HG02610 (cell line): ENCODE measurements at regions not wholly inside any gene's neighbourhood (a gene's known extent, or its start where the extent isn't known, plus 50 kb on each side); places are given as distances from the start of the nearest gene placed in this dataset.
"Not testable (repeated sequence)": the region's sequence is repeated elsewhere in the genome, so short reads cannot be mapped to it uniquely, and the experiment has no call there.

Experiments
- ATAC-seq: cut with Tn5 transposase; IDR thresholded peaks from one replicate; pipeline ENCODE4 v1.9.1; 2021; ENCODE audit warnings: mild to moderate bottlenecking, moderate library complexity; ENCODE audit not compliant: unreplicated experiment

GRCh38 chr2:89795530-89795929, 1104.1 kb downstream of the RPIA start:
- not testable (repeated sequence) for ATAC-seq

- ATAC-seq: no peak
Observed at GRCh38 chr2:89797320-89798038, 1106.0 kb downstream of the RPIA start.

- ATAC-seq: not testable (repeated sequence)
Observed at GRCh38 chr2:89801207-89801606, 1109.7 kb downstream of the RPIA start.

- ATAC-seq: not testable (repeated sequence)
Observed at GRCh38 chr2:89806363-89806762, 1114.9 kb downstream of the RPIA start.

GRCh38 chr2:89811295-89811694, 1119.8 kb downstream of the RPIA start:
- no peak for ATAC-seq

- not testable (repeated sequence) for ATAC-seq
Observed at GRCh38 chr2:89811910-89812309, 1120.4 kb downstream of the RPIA start.

- ATAC-seq: not testable (repeated sequence)
Observed at GRCh38 chr2:89814359-89814758, 1122.9 kb downstream of the RPIA start.

- no peak for ATAC-seq
Observed at GRCh38 chr2:89818873-89819272, 1127.4 kb downstream of the RPIA start.

- ATAC-seq: no peak
Observed at GRCh38 chr2:89819809-89820208, 1128.3 kb downstream of the RPIA start.

GRCh38 chr2:89820248-89820647, 1128.8 kb downstream of the RPIA start:
- ATAC-seq: no peak

- no peak for ATAC-seq
Observed at GRCh38 chr2:89821455-89821945, 1130.0 kb downstream of the RPIA start.

GRCh38 chr2:89822342-89822741, 1130.9 kb downstream of the RPIA start:
- ATAC-seq: not testable (repeated sequence)

GRCh38 chr2:89823556-89823955, 1132.1 kb downstream of the RPIA start:
- no peak for ATAC-seq

GRCh38 chr2:89825034-89825433, 1133.6 kb downstream of the RPIA start:
- ATAC-seq: no peak

- not testable (repeated sequence) for ATAC-seq
Observed at GRCh38 chr2:89826741-89827140, 1135.3 kb downstream of the RPIA start.

- peak; percentile 15 for ATAC-seq
Observed at GRCh38 chr2:89827829-89828228, 1136.4 kb downstream of the RPIA start.

GRCh38 chr2:89828416-89828815, 1136.9 kb downstream of the RPIA start:
- not testable (repeated sequence) for ATAC-seq

GRCh38 chr2:89828961-89829631, 1137.6 kb downstream of the RPIA start:
- peak; percentile 32 for ATAC-seq

- ATAC-seq: peak; percentile 21
Observed at GRCh38 chr2:89829828-89830227, 1138.4 kb downstream of the RPIA start.

GRCh38 chr2:89830341-89831218, 1139.1 kb downstream of the RPIA start:
- ATAC-seq: peak; percentile 50
